Panc1 (cell line): ENCODE measurements at regions not wholly inside any gene's neighbourhood (a gene's known extent, or its start where the extent isn't known, plus 50 kb on each side); places are given as distances from the start of the nearest gene placed in this dataset.

Experiments used
- ATAC-seq: fragments of 200-7000 bp; cut with Tn5 transposase; 2 replicates; pipeline ENCODE4 v1.9.1; 2020; ENCODE audit warnings: mild to moderate bottlenecking, moderate library complexity
- BruUV-seq: library from RNA; stranded (reverse); fragments of 400-500 nt; replicated peaks from 2 replicates; lab custom pipeline; 2021; lab: Mats Ljungman, UMichigan
- CTCF ChIA-PET: fragments of 300-600 bp; sonication (Branson Sonifier 250); formaldehyde crosslinking; loops from one replicate; lab custom pipeline; 2022; ENCODE audit warnings: antibody characterized with exemption; lab: Charles Lee
- POLR2A ChIA-PET: fragments of 300-600 bp; sonication (Branson Sonifier 250); formaldehyde crosslinking; loops from one replicate; lab custom pipeline; 2022; ENCODE audit warnings: antibody characterized with exemption; lab: Charles Lee
- DNase-seq: peaks from one replicate; pipeline ENCODE4 v3.0.0-alpha.2; 2010; ENCODE audit warnings: low read depth, low spot score
- H3K27ac ChIP-seq: 2 replicates; pipeline ENCODE4 v1.5.1; 2011; ENCODE audit warnings: mild to moderate bottlenecking, low read length, inconsistent platforms
- H3K27me3 ChIP-seq: fragments of 200-500 bp; sonication (Bioruptor generic); 2 replicates; pipeline ENCODE4 v1.6.0; 2014; ENCODE audit warnings: low read length, inconsistent platforms; ENCODE audit not compliant: control insufficient read depth, insufficient read depth
- H3K36me3 ChIP-seq: fragments of 200-500 bp; sonication (Bioruptor generic); 2 replicates; pipeline ENCODE4 v1.5.1; 2014; ENCODE audit warnings: inconsistent platforms, mild to moderate bottlenecking, low read length, moderate library complexity; ENCODE audit not compliant: control insufficient read depth, insufficient read depth
- H3K4me1 ChIP-seq: 2 replicates; pipeline ENCODE4 v1.5.1; 2011; ENCODE audit warnings: inconsistent platforms, mild to moderate bottlenecking, low read length, moderate library complexity; ENCODE audit not compliant: control insufficient read depth, insufficient read depth
- H3K4me3 ChIP-seq, 2 experiments: 2 replicates each; pipeline ENCODE4 v1.5.1; 2011 to 2012; ENCODE audit warnings: low read depth in 2 of 2, low read length in 2 of 2, mild to moderate bottlenecking in 2 of 2, inconsistent platforms in 1 of 2, moderate library complexity in 1 of 2
- H3K9me3 ChIP-seq: fragments of 200-500 bp; sonication (Bioruptor generic); 2 replicates; pipeline ENCODE4 v1.5.1; 2014; ENCODE audit warnings: low read depth, mild to moderate bottlenecking, inconsistent platforms, low read length, moderate library complexity; ENCODE audit not compliant: control insufficient read depth, insufficient read depth
- POLR2AphosphoS5 ChIP-seq: IDR thresholded peaks from 2 replicates; pipeline ENCODE4 v1.6.1; 2012; ENCODE audit warnings: mild to moderate bottlenecking, low read depth, low read length, moderate library complexity
- SIN3A ChIP-seq: IDR thresholded peaks from 2 replicates; pipeline ENCODE4 v1.6.1; 2012; ENCODE audit warnings: low read depth, mild to moderate bottlenecking, low read length, moderate library complexity, borderline replicate concordance; ENCODE audit not compliant: insufficient read depth
- TCF7L2 ChIP-seq: IDR thresholded peaks from 2 replicates; pipeline ENCODE4 v1.6.1; 2011; ENCODE audit warnings: mild to moderate bottlenecking, low read depth, low read length, inconsistent platforms
- in situ Hi-C: cut with HindIII; loops from 2 replicates; pipeline ENCODE4 v1.10.0; 2016; ENCODE audit warnings: low sequenced_read_pairs, low pct_unique_long_range_greater_than_20kb
- intact Hi-C: fragments of 100-400 bp; cut with micrococcal nuclease; formaldehyde crosslinking; loops from one replicate; pipeline ENCODE4 v1.10.0; 2022; ENCODE audit not compliant: unreplicated experiment
- TF ChIP-seq, protein P1 (sequence below), 2 experiments: IDR thresholded peaks; 2 replicates each; pipeline ENCODE4 v1.6.1; 2011 to 2012; ENCODE audit warnings: low read depth in 2 of 2, control low read depth in 1 of 2, low read length in 1 of 2, mild to moderate bottlenecking in 1 of 2, moderate library complexity in 1 of 2; ENCODE audit not compliant: insufficient read depth in 1 of 2
- TF ChIP-seq, protein P2 (sequence below): fragments of 450-650 bp; IDR thresholded peaks from 2 replicates; pipeline ENCODE4 v1.5.1; 2017; ENCODE audit warnings: mild to moderate bottlenecking

DNA sequence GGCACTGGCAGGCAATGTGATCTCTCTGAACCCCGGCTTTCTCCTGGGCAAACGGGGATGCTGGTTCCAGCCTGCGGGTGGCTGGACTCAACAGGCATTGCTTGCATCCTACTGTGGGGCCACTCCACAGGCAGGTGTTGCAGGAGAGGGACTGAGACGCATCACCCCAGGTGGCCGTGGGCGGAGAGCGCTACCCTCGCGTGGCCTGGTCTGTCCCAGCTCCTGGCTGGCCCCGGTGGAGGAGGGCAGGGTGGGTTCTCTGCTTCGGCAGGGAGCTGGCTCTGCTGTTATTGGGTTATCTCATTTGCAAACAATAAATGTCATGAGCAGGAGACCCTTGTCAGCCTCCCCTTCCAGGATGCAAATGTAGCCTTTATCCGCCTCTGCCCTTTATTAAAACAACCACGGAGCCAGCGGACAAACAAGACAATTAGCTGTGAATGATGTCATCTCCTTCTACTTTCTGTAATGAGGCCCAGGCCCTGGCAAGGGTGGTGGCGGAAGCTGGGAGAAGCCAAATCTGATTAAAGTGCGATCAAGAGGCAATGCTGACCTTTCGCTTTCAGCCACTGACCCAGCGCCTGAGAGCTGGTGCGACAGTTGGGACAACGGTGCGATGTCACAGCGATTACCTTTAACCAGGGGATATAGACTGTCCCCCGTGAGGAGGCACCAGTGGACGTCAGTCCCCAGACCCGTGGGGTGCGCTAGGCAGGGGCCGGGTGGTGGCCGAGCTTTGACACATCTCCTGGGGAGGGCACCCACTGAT, 161.8 kb downstream of the KIF26A start:
- Histone ChIP-seq H3K4me3 (no peak overlapping the region), H3K4me1 (no peaks in the 10 kb centered on the region), H3K27me3 (no peaks in the 10 kb centered on the region), H3K9me3 (no peaks in the 10 kb centered on the region), H3K27ac (no peak overlapping the region), H3K36me3 (no peaks in the 10 kb centered on the region)
- no peak for TF ChIP-seq SIN3A
- TF ChIP-seq, protein P1, sequence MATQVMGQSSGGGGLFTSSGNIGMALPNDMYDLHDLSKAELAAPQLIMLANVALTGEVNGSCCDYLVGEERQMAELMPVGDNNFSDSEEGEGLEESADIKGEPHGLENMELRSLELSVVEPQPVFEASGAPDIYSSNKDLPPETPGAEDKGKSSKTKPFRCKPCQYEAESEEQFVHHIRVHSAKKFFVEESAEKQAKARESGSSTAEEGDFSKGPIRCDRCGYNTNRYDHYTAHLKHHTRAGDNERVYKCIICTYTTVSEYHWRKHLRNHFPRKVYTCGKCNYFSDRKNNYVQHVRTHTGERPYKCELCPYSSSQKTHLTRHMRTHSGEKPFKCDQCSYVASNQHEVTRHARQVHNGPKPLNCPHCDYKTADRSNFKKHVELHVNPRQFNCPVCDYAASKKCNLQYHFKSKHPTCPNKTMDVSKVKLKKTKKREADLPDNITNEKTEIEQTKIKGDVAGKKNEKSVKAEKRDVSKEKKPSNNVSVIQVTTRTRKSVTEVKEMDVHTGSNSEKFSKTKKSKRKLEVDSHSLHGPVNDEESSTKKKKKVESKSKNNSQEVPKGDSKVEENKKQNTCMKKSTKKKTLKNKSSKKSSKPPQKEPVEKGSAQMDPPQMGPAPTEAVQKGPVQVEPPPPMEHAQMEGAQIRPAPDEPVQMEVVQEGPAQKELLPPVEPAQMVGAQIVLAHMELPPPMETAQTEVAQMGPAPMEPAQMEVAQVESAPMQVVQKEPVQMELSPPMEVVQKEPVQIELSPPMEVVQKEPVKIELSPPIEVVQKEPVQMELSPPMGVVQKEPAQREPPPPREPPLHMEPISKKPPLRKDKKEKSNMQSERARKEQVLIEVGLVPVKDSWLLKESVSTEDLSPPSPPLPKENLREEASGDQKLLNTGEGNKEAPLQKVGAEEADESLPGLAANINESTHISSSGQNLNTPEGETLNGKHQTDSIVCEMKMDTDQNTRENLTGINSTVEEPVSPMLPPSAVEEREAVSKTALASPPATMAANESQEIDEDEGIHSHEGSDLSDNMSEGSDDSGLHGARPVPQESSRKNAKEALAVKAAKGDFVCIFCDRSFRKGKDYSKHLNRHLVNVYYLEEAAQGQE (IDR thresholded peaks at IDR 0.05; ENCODE audit: insufficient read depth in 1 of 2, low read depth in 2 of 2, low read length in 1 of 2), result no peak
- TF ChIP-seq POLR2AphosphoS5, result no peak
- TF ChIP-seq, protein P2, sequence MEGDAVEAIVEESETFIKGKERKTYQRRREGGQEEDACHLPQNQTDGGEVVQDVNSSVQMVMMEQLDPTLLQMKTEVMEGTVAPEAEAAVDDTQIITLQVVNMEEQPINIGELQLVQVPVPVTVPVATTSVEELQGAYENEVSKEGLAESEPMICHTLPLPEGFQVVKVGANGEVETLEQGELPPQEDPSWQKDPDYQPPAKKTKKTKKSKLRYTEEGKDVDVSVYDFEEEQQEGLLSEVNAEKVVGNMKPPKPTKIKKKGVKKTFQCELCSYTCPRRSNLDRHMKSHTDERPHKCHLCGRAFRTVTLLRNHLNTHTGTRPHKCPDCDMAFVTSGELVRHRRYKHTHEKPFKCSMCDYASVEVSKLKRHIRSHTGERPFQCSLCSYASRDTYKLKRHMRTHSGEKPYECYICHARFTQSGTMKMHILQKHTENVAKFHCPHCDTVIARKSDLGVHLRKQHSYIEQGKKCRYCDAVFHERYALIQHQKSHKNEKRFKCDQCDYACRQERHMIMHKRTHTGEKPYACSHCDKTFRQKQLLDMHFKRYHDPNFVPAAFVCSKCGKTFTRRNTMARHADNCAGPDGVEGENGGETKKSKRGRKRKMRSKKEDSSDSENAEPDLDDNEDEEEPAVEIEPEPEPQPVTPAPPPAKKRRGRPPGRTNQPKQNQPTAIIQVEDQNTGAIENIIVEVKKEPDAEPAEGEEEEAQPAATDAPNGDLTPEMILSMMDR, result no peak
- TF ChIP-seq TCF7L2, result no peak
- no peak for ATAC-seq
- in situ Hi-C loops, result no loop called here
- no TSS peak for BruUV-seq
- ChIA-PET POLR2A (no interaction called here), CTCF (no interaction called here)
- intact Hi-C loops, result no loop called here
- no peak for DNase-seq

DNA sequence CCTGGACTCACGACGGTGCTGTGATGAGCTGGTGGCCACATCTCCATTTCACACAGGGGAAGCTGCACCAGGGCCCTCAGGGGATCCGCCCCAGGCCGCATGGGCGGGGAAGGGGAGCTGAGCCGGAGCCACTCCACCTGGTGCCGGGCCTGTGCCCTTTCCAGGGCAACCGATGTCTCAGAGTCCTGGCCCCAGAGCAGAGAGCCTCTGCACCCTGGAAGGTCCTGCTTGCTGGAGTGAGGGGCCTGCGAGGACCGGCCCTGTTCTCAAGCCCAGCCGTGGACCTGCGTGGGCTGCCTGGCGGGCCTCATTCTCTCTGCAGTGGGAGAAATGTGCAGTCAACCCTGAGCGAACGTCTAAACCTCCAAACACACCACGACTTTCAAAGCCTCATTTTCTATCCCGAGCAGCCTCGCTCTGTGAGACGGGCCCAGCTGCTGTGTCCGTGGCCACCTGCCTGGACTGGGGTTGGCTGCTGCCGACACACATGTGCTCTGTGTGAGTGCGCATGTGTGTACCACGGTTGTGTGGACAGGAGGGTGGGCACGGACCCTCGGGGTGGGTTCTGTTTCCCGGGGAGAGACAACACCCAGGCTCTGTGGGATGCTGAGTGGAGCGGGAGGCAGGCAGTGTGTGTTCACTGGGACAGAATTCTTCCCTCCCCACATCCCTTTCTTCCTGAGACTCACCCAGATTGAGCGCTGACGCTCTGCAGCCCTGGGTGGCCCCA, 163.5 kb downstream of the KIF26A start:
- no peaks in the 10 kb centered on the region for H3K9me3 ChIP-seq
- H3K4me3 ChIP-seq, result no peak overlapping the region
- ChIA-PET CTCF (no interaction called here), POLR2A (no interaction called here)
- H3K4me1 ChIP-seq, result no peaks in the 10 kb centered on the region
- no peak for ATAC-seq
- no peaks in the 10 kb centered on the region for H3K36me3 ChIP-seq
- TF ChIP-seq POLR2AphosphoS5 (no peak), TCF7L2 (no peak), SIN3A (no peak)
- TF ChIP-seq, protein P2, result no peak
- TF ChIP-seq, protein P1 (IDR thresholded peaks at IDR 0.05; ENCODE audit: insufficient read depth in 1 of 2, low read depth in 2 of 2, low read length in 1 of 2), result no peak
- in situ Hi-C loops (no loop called here), intact Hi-C loops (no loop called here)
- H3K27me3 ChIP-seq, result no peaks in the 10 kb centered on the region
- no peak overlapping the region for H3K27ac ChIP-seq
- no peak for DNase-seq
- BruUV-seq, result no TSS peak
